CD4-positive, alpha-beta T cell treated with Interleukin-17A for 1 hour (primary cell): ENCODE measurements at regions not wholly inside any gene's neighbourhood (a gene's known extent, or its start where the extent isn't known, plus 50 kb on each side); places are given as distances from the start of the nearest gene placed in this dataset.
"Not testable (repeated sequence)": the region's sequence is repeated elsewhere in the genome, so short reads cannot be mapped to it uniquely, and the experiment has no call there.

Experiments used
- DNase-seq: peaks from one replicate; pipeline ENCODE4 v3.0.0-alpha.2; 2020

- no peak for DNase-seq
Observed at GRCh38 chr12:77253321-77253720, 188.0 kb upstream of the E2F7 start.

DNA sequence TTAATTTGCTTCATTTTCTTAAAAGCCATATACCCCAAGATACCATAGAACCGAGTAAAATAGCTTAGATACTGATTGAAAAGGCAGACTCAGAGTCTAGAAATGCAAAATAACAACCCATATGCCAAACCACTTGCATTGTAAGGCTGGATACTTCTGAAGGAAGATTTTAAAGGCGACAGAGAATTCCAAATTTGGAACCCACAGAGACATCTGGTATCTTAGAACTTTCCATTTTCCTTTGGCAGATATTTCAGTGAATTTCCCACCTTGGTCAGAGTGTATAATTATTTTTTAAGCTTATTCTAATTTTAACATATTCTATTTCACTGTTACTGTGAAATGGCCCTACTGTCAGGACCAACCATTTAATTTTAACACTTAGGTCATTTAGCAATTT lies 186.4 kb upstream of the E2F7 start:
- DNase-seq: no peak

- DNase-seq: no peak
Observed at GRCh38 chr12:77249892-77250291, 184.5 kb upstream of the E2F7 start.

DNA sequence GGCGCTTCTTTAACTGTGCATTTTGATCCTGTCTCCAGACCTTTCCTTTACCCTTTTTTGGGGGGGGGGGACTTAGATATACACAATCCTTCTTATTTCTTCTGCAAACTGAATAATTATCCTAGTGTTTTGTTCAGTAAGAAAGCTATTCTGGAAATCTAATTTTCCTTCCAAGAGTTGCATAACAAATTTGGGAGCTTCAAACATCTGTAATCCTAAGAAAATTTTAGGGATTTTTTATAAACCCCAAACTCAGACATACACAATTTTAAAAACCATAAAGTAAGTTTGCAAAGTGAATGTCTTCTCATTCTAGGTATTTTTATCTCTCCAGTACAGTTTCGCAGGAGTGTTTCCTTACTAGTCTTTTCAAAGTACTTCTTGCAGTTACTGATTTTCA lies 182.7 kb upstream of the E2F7 start:
- DNase-seq: no peak

- DNase-seq: no peak
Observed at GRCh38 chr12:77247542-77247941, 182.2 kb upstream of the E2F7 start.

DNA sequence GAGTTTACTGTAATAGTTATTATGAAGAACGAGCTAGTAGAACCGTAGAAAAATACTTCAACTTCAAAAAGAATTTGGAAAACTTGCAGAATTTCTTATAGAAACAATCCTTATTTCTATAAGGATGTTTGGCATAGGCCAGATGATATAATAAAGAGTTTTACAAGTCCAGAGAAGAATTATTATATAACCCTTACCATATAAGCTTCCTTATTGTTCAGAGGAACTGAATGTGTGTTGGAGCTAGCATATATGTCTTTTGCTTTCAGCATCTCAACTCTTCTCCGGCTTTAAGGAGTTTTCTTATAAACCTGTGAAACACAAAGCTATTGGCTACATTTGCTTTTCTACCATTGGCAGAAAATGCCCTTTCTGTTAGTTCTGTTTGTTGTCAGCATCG lies 178.0 kb upstream of the E2F7 start:
- no peak for DNase-seq

DNA sequence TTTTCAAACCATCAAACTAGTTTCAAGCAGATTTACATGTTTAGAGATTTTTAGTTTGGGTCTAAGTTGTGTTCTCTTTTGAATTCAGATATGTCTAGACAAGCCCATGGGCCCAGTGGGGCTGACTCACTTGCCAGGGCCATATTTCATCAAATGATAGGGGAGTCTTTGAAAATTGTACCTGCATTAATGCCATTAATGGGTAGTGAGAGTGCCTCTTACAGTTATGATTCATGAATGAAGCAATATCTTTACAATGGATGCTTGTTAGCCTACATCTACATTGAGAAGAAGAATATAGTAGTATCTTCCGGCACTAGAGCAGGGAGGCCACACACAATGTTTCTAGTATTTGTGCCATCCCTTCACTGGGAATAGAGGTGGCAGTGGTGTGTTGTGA lies 174.2 kb upstream of the E2F7 start:
- DNase-seq: no peak

DNA sequence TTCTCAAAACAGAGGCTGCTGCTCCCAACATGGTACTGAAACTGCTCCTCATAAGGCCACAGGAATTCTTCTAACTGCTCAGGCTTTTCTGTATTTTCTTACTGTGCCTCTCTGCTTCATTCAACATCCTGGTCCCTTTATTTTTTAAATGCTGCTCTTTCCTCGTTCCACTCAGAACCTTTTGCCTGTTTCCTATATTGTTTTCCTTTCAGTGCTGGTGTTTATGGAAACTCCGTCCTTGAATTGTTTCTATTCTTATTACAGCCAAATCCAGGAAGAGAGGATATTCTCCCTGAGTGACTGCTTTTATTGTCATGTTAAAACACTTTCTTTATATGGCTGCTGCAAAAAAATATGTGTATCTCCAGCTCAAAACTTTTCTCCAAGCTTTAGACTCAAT lies 173.0 kb upstream of the E2F7 start:
- no peak for DNase-seq

GRCh38 chr12:77237896-77238295 lies 172.5 kb upstream of the E2F7 start:
- DNase-seq: no peak

GRCh38 chr12:77236066-77236465 lies 170.7 kb upstream of the E2F7 start:
- no peak for DNase-seq

- no peak for DNase-seq
Observed at GRCh38 chr12:77232045-77232444, 166.7 kb upstream of the E2F7 start.

GRCh38 chr12:77231501-77231918 lies 166.1 kb upstream of the E2F7 start:
- DNase-seq: no peak

DNA sequence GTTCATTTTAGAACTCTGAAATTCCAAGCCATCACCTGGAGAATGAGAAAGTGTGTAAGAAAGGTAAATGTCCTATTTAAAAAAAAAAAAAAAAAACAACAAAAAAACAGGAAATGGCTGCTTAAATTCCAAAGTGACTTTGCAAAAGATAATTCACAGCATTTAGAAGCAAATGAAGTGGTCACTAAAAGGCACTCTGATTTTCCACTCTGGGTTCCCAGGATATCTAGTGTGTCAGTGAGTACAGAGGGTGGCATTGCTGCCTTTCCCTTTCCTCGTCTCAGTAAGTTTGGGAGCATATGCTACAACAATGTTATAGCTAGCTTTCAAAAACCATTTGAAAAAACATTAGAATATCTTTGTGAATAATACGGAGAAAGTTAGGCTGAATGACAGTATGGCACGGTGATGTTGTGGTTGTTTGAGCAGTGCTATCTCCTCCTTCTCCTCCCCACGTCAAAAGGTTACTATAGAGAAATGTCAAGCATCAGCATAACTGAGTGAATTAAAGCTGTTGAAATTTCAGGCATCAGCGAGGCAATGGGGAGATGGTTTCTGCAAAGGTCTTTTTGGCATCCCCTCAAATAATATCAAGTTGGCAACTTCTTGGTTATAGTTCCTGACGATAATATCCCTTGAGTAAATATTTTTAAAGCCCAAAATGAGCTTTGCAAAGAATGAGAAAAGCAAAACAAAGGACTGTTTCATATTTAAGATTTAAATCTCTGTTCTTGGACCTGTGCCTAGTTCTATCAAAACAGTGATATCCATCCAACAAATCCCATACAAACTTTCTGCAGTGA lies 164.5 kb upstream of the E2F7 start:
- DNase-seq: no peak

GRCh38 chr12:77228376-77228775 lies 163.0 kb upstream of the E2F7 start:
- no peak for DNase-seq

GRCh38 chr12:77226368-77226767 lies 161.0 kb upstream of the E2F7 start:
- no peak for DNase-seq

GRCh38 chr12:77225373-77225772 lies 160.0 kb upstream of the E2F7 start:
- DNase-seq: no peak

DNA sequence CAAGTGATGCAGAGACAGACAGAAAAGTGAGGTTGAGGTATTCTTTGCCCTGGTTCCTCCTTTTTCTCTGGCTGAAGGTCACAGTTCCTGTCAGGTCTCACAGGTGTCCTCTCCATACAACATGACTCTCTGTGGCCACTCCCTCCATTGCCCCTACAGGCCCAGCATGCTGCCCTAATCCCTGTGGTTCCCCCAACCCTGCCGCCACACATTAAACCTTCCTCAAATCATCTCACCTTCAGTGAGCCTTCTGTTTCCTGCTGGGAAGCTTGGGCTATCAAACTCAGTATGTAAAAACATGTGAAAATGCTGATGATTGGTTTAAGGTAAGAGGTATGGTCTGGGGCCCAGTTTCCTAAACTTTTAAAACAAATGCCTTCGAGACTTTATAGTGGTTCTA lies 159.0 kb upstream of the E2F7 start:
- DNase-seq: no peak

- DNase-seq: no peak
Observed at GRCh38 chr12:77222336-77222735, 157.0 kb upstream of the E2F7 start.

DNA sequence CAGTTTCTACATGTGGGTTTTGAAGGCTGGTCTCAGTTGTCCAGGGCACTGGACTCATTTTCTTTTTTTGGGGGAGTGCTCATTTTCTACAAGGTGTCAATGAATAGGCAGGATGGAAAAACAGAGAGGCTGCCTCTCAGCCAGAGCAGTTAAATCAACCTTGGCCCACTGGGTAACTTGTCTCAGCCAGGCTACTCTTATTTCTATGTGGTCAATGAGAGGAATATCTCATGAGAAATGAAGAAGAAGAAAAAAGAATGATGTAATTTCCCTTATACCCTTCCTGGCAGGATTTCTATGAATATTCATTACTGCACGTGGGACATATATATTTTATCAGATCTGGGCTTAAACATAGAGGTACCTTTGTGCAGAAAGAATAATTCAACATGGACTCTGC lies 155.2 kb upstream of the E2F7 start:
- no peak for DNase-seq

DNA sequence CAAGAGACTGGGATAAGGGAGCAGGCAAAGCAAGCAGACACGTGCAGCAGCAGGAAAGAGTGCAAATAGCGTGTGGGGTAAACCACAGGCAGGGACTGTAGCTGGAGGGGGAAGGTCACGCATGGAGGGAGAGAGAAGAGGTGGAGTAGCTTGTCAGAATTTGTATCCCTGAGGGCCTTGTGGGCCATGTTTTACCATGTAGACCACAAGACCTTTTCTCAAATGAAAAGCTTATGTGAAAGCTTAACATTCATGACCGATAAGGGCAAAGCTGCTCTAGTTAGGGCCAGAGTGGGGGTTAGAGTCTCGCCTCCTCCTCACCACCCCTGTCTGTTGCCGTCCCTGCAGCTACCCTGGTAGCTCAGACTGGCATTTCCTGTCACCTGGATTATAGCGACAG lies 152.9 kb upstream of the E2F7 start:
- no peak for DNase-seq

DNA sequence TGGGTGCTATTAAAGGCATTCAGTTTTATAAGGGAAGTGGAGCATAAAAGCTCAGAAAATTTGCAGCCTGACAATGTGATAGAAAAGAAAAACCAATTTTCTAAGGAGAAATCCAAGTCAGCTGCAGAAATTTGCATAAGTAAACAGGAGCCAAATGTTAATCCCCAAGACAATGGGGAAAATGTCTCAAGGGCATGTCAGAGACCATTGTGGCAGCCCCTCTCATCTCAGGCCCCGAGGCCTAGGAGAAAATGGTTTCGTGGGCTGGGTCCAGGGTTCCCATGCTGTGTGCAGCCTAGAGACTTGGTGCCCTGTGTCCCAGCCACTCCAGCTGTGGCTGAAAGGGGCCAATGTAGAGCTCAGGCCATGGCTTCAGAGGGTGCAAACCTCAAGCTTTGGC lies 150.8 kb upstream of the E2F7 start:
- not testable (repeated sequence) for DNase-seq

GRCh38 chr12:77214136-77214535 lies 148.8 kb upstream of the E2F7 start:
- DNase-seq: no peak

DNA sequence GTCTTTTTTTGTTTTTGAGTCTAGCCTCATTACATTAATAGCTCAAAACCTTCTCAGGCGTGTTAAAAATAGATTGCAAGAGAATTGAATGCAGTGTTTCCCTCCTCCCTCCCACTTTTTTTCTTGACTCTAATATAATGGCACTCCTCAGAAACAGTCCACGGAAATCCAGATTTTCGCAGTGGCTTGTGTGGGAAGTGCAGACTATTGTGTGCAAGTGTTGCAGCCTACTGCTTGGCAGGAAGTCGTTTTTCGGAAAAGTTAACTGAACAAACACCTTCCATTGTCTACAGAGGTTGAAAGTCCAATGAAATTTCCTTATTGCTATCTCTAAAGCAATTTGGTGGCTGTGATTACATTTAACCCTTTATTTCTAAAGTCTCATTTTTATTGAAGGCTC lies 147.9 kb upstream of the E2F7 start:
- no peak for DNase-seq

GRCh38 chr12:77210724-77211123 lies 145.4 kb upstream of the E2F7 start:
- DNase-seq: no peak

DNA sequence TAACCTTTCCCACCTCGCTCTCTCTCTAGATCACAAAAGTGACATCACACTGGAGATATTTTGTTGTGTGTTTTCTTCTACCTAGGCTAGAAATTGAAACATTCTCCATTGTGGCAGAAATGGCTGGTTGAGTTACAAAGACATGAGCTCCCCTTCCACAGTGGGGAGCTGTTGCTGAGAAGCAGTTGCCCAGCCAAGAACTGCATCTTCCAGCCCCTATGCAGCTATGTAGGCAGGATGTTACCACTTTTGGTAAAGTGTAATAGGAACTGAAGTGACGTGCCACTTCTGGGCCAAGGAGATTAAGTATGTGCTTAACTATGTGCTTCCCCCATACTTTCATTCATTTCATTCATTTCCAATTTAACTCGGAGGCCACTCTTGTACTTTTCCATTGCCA lies 138.7 kb upstream of the E2F7 start:
- DNase-seq: no peak
